Kidney glomerular epithelial cell (primary cell): ENCODE measurements at regions not wholly inside any gene's neighbourhood (a gene's known extent, or its start where the extent isn't known, plus 50 kb on each side); places are given as distances from the start of the nearest gene placed in this dataset.
"Not testable (repeated sequence)": the region's sequence is repeated elsewhere in the genome, so short reads cannot be mapped to it uniquely, and the experiment has no call there.

Experiments
- DNase-seq: peaks from one replicate; lab custom pipeline; 2025; lab: John Stamatoyannopoulos, UW

DNA sequence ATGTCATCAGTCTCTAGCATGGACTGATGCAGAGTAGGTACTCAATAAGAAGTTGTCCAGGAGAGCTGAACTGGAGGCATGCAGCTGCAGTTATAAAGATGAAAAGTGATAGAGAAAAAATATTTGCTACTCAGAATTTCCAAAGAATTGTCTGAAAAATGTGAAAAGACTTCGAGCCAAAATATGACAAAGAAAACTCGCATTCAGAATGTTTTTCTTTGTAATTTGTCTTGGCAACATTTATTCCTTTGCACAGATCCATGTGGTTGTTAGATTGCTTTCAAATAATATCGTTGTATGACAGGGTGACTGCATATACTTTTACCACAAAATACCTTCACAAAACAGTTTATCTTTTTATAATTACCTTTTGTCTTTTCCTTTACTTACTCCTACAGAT is 128.0 kb upstream of the SLC4A4 start:
- DNase-seq: no peak

DNA sequence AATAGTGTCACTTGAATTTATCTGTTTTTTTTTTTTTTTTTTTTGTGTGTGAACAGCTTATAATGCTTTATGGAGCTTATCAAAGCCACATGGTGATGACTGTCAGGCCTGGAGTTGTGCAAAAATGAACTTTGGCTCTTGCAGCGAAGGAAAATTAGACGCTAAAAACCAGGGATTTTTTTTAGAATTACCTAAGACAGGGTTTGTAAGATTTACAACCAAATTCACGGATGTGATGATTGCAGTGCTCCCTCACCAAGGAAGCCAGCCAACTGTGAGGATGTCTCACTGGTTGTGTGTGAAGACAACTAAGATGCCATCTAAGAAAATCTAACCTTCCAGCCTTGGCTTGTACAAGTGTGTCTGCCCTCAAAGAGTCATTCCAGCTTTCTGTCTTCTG is 127.1 kb upstream of the SLC4A4 start:
- no peak for DNase-seq

DNA sequence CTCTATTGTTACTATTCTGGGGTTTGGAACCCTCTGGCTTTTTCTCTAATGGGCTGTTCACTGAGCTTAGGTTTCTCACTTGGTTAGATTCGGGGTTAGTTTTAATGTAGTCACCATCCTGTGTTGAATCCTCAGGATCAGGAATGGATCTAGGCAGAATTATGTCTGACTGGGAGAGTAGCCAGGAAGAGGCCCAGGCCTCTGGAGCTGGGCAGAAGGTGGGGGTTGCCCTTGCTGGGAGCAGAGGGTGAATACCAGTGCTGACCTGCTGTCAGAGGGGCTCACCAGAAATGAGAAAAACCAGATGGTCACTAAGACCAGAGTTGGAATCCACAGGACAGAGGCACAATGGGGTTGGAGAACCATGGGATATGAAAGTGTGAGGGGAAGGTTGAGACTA is 126.6 kb upstream of the SLC4A4 start:
- DNase-seq: no peak

GRCh38 chr4:71214578-71214977 is 124.2 kb upstream of the SLC4A4 start:
- DNase-seq: no peak

DNA sequence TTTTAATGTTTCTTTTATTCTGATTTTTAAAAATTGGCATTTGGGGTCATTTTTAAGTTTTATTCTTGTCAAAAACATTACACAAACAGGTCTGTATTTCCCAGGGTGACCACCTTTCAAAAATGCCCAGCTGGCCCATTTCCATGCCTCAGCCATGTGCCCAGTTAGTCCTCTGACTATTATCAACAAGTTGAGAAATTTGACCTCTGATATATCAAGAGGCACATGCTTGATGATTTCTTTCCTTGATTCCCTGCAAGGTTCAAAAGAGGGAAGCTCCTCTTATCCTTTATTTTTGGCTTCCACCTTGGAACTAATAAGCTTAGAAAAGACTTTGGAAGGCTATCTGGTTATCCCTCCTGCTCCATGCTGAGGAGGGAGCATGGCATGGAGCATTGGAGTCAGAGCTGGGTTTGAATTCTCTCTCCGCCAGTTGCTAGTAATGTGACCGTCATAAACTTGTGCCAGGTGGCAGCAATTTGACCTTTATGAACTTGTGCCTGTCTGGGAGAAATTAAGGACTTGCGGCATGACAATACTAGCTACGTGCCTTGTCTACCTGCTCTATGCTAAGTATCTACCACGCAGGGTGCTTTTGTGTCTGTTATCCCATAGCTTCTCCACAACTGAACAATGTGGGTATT is 122.4 kb upstream of the SLC4A4 start:
- no peak for DNase-seq

- no peak for DNase-seq
These were observed 121.1 kb upstream of the SLC4A4 start for GRCh38 chr4:71217688-71218087.

- not testable (repeated sequence) for DNase-seq
These were observed 118.0 kb upstream of the SLC4A4 start for GRCh38 chr4:71220848-71221247.

GRCh38 chr4:71221510-71222466 is 117.0 kb upstream of the SLC4A4 start:
- DNase-seq: no peak

- DNase-seq: no peak
These were observed 116.2 kb upstream of the SLC4A4 start for GRCh38 chr4:71222661-71223060.

- DNase-seq: peak; percentile 67
These were observed 109.1 kb upstream of the SLC4A4 start for GRCh38 chr4:71229477-71230270.

DNA sequence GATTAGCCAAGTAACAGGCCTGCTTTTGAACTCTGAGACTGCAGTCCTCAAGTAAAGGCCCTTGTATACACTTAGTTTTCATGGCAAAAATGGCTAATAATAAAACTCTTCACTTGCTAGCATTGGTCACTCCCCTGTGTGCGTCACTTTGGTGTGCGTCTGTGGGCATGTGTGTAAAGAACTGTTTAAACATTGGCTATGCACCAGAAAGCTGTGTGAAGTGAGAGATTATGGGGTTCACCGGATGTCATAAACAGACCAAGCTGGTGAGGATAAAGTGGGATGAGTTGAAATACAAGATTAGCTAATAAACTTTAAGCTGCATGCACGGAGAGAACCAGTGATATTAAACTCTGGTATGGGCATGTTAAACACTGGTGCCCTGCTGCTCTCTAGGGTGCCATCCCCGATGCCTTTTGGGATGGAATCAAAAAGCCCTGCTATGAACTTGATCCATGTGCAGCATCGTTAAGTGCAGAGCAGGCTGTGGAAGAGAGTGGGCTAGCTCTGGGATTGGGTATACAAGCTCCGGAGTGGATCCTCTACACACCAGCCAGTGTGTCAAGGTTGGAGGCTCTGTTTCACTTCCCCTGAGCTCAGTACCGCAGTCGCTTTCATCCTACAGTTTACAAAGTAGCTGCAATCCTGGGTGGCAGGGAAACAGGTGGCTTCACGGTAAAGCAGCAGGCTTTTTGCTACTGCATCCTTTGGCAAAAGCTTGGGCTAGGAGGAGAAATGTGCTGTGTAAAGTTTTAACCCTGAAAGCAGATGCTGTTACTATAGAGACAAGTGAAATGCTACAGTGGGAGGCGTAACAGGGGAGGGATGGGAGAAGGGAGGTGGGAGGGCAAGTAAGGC is 108.3 kb upstream of the SLC4A4 start:
- DNase-seq: no peak

DNA sequence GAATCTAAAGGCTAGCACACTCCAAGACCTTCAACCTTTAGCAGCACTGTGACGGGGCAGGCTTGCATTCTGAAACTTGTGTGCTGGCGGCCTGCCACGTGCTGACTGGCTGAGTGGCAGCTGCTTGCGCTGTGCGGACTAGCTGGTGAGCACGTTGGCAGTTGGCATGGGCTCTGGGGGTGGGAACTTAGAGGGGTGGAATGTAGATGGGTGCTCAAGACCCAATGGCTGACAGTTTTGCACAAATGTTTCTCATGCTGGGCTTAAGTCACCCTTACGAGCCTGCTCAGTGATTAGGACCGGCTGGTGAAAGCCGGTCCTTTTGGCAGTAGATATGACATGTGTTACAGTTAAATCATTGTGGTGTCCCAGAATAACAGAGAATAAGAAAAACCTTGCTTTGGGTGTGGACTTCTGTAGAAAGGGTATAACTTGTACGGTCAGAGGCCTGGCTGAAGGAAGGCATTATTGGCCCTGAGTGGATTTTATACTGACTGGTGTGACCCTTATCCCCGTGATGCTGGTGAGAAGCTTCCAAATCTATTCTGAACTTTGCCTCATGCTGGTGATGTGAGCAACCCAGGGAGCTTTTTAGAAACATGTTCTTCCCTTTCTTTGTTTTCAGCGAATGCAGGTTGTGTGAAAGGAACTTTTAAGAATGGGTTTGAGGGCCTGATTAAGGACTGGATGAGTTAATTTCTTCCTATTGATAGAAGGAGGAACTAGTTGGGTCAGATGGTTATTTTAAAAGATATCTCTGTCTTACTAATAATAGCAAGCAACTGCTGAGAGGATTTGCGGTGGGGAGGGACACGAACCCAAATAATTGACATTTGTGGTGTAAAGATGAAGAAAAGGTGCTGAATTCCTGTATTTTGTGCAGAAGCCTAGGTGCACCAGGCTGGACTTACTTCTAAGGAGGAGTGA is 107.4 kb upstream of the SLC4A4 start:
- peak; percentile 29 for DNase-seq

GRCh38 chr4:71232056-71232430 is 106.8 kb upstream of the SLC4A4 start:
- DNase-seq: no peak

- DNase-seq: no peak
These were observed 106.0 kb upstream of the SLC4A4 start for GRCh38 chr4:71232846-71233245.

DNA sequence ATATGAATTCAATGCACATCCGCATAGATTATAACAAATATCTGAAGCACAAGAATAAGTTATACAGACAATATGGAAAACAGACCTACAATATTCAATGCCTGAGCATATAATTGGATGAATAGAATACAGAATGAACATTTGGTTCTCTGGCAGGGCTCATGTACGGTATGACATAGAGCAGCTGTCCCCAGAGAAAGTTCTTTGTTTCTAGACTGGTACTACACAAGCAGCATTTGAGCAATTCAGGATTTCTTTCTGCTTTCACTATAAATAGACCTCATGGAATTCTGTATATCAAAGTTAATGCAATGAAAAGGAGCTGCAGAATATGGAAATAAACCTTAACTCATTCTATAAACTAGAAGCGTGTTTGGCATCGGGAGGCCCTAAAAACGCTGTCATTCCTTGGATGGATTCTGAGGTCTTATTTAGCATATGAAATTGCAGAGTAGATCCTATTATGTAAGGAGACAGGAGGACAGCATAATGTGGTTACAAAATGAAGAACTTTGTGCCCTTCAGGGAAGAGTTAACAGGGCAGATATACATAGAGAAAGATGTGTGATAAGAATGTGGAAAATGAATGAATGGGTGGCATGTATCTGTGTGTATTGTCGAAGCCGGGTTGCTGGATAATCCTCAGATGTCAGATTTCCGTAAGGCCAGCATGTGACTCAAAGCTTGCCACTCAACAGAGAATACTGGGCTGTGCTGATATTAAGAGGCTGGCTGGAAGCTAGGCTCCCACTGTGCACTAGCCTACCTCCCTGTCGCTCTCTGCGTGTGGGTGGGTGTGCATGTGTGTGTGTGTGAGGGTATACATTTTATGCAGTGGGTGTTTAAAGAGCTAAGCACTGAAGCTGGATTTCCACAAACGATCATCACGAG is 103.3 kb upstream of the SLC4A4 start:
- no peak for DNase-seq

DNA sequence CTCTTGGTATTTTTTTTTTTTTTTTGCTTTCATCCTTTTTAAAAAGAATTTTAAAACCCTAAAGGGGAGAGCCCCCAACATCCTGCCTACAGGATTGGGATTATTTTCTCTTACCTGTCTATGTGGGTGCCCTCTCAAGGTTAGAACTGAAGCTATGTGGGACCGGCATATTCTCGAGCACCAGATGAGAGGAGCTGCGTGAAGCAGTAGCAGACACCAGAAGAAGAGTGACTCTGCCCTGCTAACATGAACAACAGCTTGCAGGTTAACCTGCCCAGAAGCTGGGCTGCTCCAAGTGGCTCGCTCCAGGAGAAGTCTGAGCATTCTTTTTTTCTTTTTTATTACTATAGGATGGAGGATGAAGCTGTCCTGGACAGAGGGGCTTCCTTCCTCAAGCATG is 102.6 kb upstream of the SLC4A4 start:
- DNase-seq: no peak

DNA sequence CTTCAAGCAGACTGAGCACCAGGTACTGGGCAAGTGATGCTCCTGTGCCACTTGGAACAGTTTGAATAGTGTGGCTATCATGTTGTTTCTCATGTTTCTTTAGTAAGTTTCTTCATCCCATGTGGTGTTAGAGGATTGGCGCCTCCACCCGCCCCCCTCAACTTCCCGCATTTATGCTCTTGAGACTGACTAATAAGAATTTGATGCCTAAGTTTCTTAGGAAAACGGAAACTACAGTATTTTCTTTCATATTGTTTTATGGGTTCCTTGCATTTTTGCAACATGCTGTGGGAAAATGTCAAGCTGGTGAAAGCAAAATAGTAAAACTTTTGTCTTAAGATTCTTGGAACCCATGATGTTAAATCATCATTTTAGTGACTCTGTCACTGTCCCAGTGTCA is 101.2 kb upstream of the SLC4A4 start:
- no peak for DNase-seq

GRCh38 chr4:71239365-71239764 is 99.5 kb upstream of the SLC4A4 start:
- peak; percentile 69 for DNase-seq

- DNase-seq: no peak
These were observed 98.7 kb upstream of the SLC4A4 start for GRCh38 chr4:71240094-71240493.
